ENCODE measurements at regions not wholly inside any gene's neighbourhood (a gene's known extent, or its start where the extent isn't known, plus 50 kb on each side); places are given as distances from the start of the nearest gene placed in this dataset.

GRCh38 chr2:64390586-64390985, 63.4 kb upstream of the LGALSL start:
- intact Hi-C loops (cut with DNase I), result no loop called here
- H3K4me1 ChIP-seq, result no peaks in the 10 kb centered on the region
- ATAC-seq, result no peak
- H3K4me3 ChIP-seq, result no peak overlapping the region
- H3K27ac ChIP-seq, result no peak overlapping the region
- H3K27me3 ChIP-seq (ENCODE audit: insufficient read depth in 3 of 3, low read length in 2 of 3), result no peaks in the 10 kb centered on the region
- H3K9me3 ChIP-seq, result peaks cover 7% of the 10 kb centered on the region
- H3K36me3 ChIP-seq (ENCODE audit: insufficient read depth in 1 of 2, low read depth in 1 of 2), result no peaks in the 10 kb centered on the region
- DNase-seq, result no peak
- no peak for TF ChIP-seq CTCF (IDR thresholded peaks at IDR 0.05)

GRCh38 chr2:64391424-64391823, 62.5 kb upstream of the LGALSL start:
- peaks cover 7% of the 10 kb centered on the region for H3K9me3 ChIP-seq
- H3K27ac ChIP-seq, result no peak overlapping the region
- ATAC-seq (no peak), DNase-seq (no peak)
- no peaks in the 10 kb centered on the region for H3K4me1 ChIP-seq
- TF ChIP-seq CTCF (IDR thresholded peaks at IDR 0.05), result no peak
- intact Hi-C loops (cut with DNase I), result no loop called here
- H3K27me3 ChIP-seq (ENCODE audit: insufficient read depth in 3 of 3, low read length in 2 of 3), result no peaks in the 10 kb centered on the region
- H3K4me3 ChIP-seq, result no peak overlapping the region
- H3K36me3 ChIP-seq (ENCODE audit: insufficient read depth in 1 of 2, low read depth in 1 of 2), result no peaks in the 10 kb centered on the region
- 75 to 88% (median 77%) methylated on average over 2 of the region's 2 CpGs for WGBS, 3 donors

- Histone ChIP-seq H3K4me3 (no peak overlapping the region), H3K36me3 (ENCODE audit: insufficient read depth in 1 of 2, low read depth in 1 of 2) (no peaks in the 10 kb centered on the region), H3K9me3 (peaks cover 7% of the 10 kb centered on the region), H3K27ac (no peak overlapping the region), H3K27me3 (ENCODE audit: insufficient read depth in 3 of 3, low read length in 2 of 3) (no peaks in the 10 kb centered on the region), H3K4me1 (no peaks in the 10 kb centered on the region)
- no peak for TF ChIP-seq CTCF (IDR thresholded peaks at IDR 0.05)
- DNase-seq, result no peak
- WGBS, 3 donors, result 93 to 95% (median 94%) methylated on average over 1 of the region's 1 CpG
- ATAC-seq, result no peak
- intact Hi-C loops (cut with DNase I), result no loop called here
Measured at GRCh38 chr2:64391940-64392339, 62.0 kb upstream of the LGALSL start.

- TF ChIP-seq CTCF (IDR thresholded peaks at IDR 0.05), result no peak
- no peak overlapping the region for H3K4me3 ChIP-seq
- 93 to 100% (median 95%) methylated on average over 2 of the region's 2 CpGs for WGBS, 3 donors
- ATAC-seq (no peak), DNase-seq (no peak)
- intact Hi-C loops (cut with DNase I), result no loop called here
- H3K27ac ChIP-seq, result no peak overlapping the region
- no peaks in the 10 kb centered on the region for H3K27me3 ChIP-seq (ENCODE audit: insufficient read depth in 3 of 3, low read length in 2 of 3)
- H3K9me3 ChIP-seq, result peaks cover 7% of the 10 kb centered on the region
- no peaks in the 10 kb centered on the region for H3K4me1 ChIP-seq
- no peaks in the 10 kb centered on the region for H3K36me3 ChIP-seq (ENCODE audit: insufficient read depth in 1 of 2, low read depth in 1 of 2)
Measured at GRCh38 chr2:64392529-64392928, 61.4 kb upstream of the LGALSL start.

GRCh38 chr2:64393383-64394010, 60.5 kb upstream of the LGALSL start:
- peaks cover 7% of the 10 kb centered on the region for H3K9me3 ChIP-seq
- no peak for TF ChIP-seq CTCF (IDR thresholded peaks at IDR 0.05)
- H3K4me1 ChIP-seq, result no peaks in the 10 kb centered on the region
- ATAC-seq, result no peak
- H3K36me3 ChIP-seq (ENCODE audit: insufficient read depth in 1 of 2, low read depth in 1 of 2), result no peaks in the 10 kb centered on the region
- intact Hi-C loops (cut with DNase I), result no loop called here
- no peaks in the 10 kb centered on the region for H3K27me3 ChIP-seq (ENCODE audit: insufficient read depth in 3 of 3, low read length in 2 of 3)
- H3K4me3 ChIP-seq, result no peak overlapping the region
- H3K27ac ChIP-seq, result no peak overlapping the region
- 90 to 95% (median 92%) methylated on average over 3 of the region's 3 CpGs for WGBS, 3 donors
- no peak for DNase-seq
